AG04449 (cell line): ENCODE measurements at regions not wholly inside any gene's neighbourhood (a gene's known extent, or its start where the extent isn't known, plus 50 kb on each side); places are given as distances from the start of the nearest gene placed in this dataset.

Experiments
- CTCF ChIA-PET: fragments of 350-600 bp; formaldehyde crosslinking; extraction: SDS; loops from one replicate; lab custom pipeline; 2021; ENCODE audit warnings: antibody characterized with exemption; lab: Yijun Ruan, JAX
- POLR2A ChIA-PET: fragments of 400-600, 350-600 bp; formaldehyde crosslinking; extraction: SDS; loops from one replicate; lab custom pipeline; 2020; ENCODE audit warnings: antibody characterized with exemption, inconsistent platforms; lab: Yijun Ruan, JAX
- DNase-seq: peaks from one replicate; pipeline ENCODE4 v3.0.0-alpha.2; 2010; ENCODE audit warnings: low read depth, low spot score
- H3K4me3 ChIP-seq: 2 replicates; pipeline ENCODE4 v1.5.1; 2011; ENCODE audit warnings: low read depth, mild to moderate bottlenecking, control low read depth, low read length
- TF ChIP-seq, protein P1 (sequence below): IDR thresholded peaks from one replicate; pipeline ENCODE4 v1.5.1; 2011; ENCODE audit warnings: mild to moderate bottlenecking, moderate library complexity, low read length, control low read depth, inconsistent platforms; ENCODE audit not compliant: insufficient read depth; ENCODE audit errors: missing control alignments

DNA sequence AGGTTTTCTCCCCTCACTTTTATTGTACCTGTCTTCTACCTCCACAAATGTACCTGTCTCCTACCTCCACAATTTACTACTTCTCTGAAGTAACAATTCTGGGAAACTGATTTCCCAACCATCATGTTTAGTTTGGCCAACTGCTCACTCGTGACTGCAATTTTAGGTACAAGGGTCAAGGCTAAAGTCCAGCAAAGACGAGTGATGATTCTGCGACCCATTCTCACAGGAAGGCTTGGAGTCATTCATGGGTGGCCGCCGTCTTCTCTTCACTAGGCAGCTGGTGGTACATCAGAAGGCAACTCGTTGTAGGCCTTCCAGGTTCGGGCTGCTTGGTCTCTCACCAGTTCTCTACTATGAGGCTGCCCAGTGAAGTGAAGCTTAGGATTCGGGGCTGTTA lies 483.8 kb upstream of the JARID2 start:
- ChIA-PET CTCF (no interaction called here), POLR2A (no interaction called here)
- no peak overlapping the region for H3K4me3 ChIP-seq
- TF ChIP-seq, protein P1, sequence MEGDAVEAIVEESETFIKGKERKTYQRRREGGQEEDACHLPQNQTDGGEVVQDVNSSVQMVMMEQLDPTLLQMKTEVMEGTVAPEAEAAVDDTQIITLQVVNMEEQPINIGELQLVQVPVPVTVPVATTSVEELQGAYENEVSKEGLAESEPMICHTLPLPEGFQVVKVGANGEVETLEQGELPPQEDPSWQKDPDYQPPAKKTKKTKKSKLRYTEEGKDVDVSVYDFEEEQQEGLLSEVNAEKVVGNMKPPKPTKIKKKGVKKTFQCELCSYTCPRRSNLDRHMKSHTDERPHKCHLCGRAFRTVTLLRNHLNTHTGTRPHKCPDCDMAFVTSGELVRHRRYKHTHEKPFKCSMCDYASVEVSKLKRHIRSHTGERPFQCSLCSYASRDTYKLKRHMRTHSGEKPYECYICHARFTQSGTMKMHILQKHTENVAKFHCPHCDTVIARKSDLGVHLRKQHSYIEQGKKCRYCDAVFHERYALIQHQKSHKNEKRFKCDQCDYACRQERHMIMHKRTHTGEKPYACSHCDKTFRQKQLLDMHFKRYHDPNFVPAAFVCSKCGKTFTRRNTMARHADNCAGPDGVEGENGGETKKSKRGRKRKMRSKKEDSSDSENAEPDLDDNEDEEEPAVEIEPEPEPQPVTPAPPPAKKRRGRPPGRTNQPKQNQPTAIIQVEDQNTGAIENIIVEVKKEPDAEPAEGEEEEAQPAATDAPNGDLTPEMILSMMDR, result no peak
- no peak for DNase-seq

DNA sequence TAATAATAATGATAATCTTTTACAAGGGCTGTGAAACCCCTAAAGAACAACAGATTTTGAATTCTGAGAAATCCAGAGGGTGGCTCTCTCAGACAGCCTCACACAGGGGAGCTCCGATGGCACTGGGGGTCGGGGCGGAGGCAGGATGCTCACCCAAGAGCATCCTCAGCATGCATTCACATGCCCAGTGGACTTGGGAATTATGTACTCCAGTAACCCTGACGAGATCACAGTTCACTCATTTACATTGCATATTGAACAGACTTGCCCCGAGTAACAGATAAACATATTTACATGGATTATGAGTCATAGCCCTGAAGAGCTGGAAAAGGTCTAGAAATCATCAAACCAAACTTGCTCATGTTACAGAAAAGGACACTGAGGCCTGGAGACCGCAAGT lies 482.7 kb upstream of the JARID2 start:
- TF ChIP-seq, protein P1, result no peak
- peak; percentile 17 for DNase-seq
- H3K4me3 ChIP-seq, result no peak overlapping the region
- ChIA-PET POLR2A (no interaction called here), CTCF (no interaction called here)

DNA sequence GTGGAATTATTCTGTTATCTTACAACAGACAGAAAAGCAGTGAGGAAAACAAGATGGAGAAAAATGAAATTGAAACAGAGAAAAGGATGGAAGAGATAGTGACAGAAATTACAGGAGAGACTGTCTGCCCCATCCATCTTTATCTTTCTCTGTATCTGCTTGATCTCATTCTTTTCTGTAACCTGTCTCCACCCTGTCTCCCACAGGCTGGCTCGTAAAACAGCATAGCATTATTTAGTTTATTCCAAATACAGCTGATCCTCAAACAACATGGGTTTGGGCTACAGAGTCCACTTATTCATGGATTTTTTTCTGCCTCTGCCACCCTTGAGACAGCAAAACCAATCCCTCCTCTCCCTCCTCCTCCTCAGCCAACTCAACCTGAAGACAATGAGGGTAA lies 482.3 kb upstream of the JARID2 start:
- ChIA-PET POLR2A (no interaction called here), CTCF (no interaction called here)
- TF ChIP-seq, protein P1, result no peak
- no peak overlapping the region for H3K4me3 ChIP-seq
- no peak for DNase-seq

DNA sequence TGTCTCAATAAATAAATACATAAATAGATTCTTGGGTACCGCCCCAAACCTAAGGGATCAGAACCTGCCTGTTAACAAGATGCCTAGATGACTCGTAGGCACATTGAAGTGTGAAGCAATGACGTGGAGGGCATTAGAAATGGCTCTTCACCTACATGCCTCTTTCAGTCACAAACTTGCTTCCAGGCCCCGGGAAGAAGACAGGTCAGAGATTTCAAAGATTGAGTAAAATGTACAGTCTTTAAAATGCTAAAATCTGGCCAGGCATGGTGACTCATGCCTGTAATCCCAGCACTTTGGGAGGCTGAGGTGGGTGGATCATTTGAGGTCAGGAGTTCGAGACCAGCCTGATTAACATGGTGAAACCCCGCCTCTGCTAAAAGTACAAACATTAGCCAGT lies 480.8 kb upstream of the JARID2 start:
- POLR2A ChIA-PET, result no interaction called here
- DNase-seq, result no peak
- no peak overlapping the region for H3K4me3 ChIP-seq
- TF ChIP-seq, protein P1, result no peak
- CTCF ChIA-PET, result interaction anchor here (1.2 kb wide), 1 partner anchor 71 kb away, joined by 3 read pairs; no protein-coding TSS in a partner anchor

DNA sequence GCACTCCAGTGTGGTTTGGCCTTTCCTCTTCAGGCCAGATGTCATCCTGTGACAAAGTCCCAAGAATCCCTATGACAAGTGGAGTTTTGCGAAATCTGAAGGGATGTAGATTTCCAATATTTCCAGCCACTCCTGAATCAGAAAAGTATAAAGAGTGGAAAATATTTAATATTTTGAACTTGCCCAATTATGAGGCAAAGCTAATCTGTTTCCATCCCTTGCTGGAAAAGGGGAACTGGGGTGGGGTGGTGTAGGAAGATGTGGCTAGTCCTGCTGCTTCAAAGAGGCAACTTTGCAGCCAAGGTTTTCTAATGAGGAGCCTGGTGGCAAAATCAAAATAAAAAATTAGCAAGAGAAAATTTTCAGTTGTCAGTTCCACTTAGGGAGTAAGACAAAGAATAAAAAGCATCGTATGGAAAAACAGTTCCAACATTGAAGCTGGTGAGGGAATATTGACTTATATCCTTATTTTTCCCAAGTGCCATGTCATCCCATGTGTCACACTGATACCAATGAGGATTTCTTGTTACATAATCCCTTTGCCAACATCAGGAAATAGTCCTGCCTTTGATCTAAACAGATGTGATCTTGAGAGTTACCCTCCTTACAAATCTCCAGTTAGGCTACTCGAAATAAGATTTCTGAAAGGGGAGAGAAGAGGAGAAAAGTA lies 480.0 kb upstream of the JARID2 start:
- no peak overlapping the region for H3K4me3 ChIP-seq
- DNase-seq, result no peak
- ChIA-PET CTCF (interaction anchor here (1.2 kb wide), 1 partner anchor 70 kb away, joined by 3 read pairs; no protein-coding TSS in a partner anchor), POLR2A (no interaction called here)
- TF ChIP-seq, protein P1, result no peak

DNA sequence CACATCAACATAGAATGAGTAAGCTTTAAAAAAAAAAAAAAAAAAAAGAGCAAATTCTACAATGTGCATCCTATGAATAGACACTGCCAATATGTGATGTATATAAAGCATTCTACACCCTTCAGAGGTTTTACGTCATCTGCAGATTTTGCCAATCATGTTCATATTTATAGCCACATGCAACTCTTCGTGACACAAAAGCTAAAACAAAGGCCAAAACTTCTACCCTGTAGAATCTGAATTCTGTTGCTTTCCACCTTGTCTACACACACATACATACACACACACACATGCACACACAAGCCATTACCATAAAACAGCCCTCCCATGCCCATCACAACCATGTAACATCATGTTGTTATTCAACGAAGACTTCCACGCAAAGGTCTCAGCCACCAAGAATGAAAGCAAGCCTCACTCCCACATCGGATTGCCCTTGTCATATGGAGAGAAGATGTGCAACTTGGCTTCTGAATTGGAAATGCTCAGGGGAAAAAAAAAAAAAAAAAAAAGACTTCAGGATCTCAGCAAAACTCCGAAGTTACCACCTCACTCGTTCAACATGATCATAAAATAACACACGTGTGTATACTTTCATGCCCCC lies 479.4 kb upstream of the JARID2 start:
- CTCF ChIA-PET, result interaction anchor here (1.2 kb wide), 2 partner anchors 56 to 69 kb away, joined by 3 to 4 read pairs; no protein-coding TSS in a partner anchor
- TF ChIP-seq, protein P1, result no peak
- DNase-seq, result no peak
- POLR2A ChIA-PET, result interaction anchor here (0.6 kb wide), 1 partner anchor 42 kb away, joined by 3 read pairs; no protein-coding TSS in a partner anchor
- H3K4me3 ChIP-seq, result no peak overlapping the region
